CD14-positive monocyte (primary cell): ENCODE measurements at regions not wholly inside any gene's neighbourhood (a gene's known extent, or its start where the extent isn't known, plus 50 kb on each side); places are given as distances from the start of the nearest gene placed in this dataset.

ENCODE experiments used
- DNase-seq, 3 donors: peaks; one replicate each; pipeline ENCODE4 v3.0.0-alpha.2; 2011 to 2022
- H2AFZ ChIP-seq: 2 replicates; pipeline ENCODE4 v1.6.0; 2012; ENCODE audit warnings: mild to moderate bottlenecking, low read depth, low read length, inconsistent platforms; ENCODE audit not compliant: insufficient read depth, poor library complexity, severe bottlenecking
- H3K27ac ChIP-seq, 2 donors: 1 replicate in 1 of 2; 2 replicates in 1 of 2; pipeline ENCODE4 v1.5.1; 2012 to 2013; ENCODE audit warnings: low read length in 2 of 2, control low read depth in 1 of 2, inconsistent platforms in 1 of 2, low read depth in 1 of 2, mild to moderate bottlenecking in 1 of 2
- H3K27me3 ChIP-seq, 2 donors: one replicate each; pipeline versions ENCODE4 v1.6.0 to v1.6.1; 2011 to 2013; ENCODE audit warnings: low read length in 2 of 2; ENCODE audit not compliant: control insufficient read depth in 2 of 2, insufficient read depth in 2 of 2
- H3K36me3 ChIP-seq, 2 donors: replicated peaks in 1 of 2; 1 replicate in 1 of 2; 2 replicates in 1 of 2; pipeline versions ENCODE4 v1.5.1 to v1.6.1; 2012 to 2013; ENCODE audit warnings: low read length in 2 of 2, control low read depth in 1 of 2, inconsistent platforms in 1 of 2, mild to moderate bottlenecking in 1 of 2; ENCODE audit not compliant: insufficient read depth in 2 of 2, control insufficient read depth in 1 of 2
- H3K4me1 ChIP-seq, 2 donors: 1 replicate in 1 of 2; 2 replicates in 1 of 2; pipeline versions ENCODE4 v1.5.1 to v1.6.1; 2012 to 2013; ENCODE audit warnings: low read length in 2 of 2, control low read depth in 1 of 2, inconsistent platforms in 1 of 2, mild to moderate bottlenecking in 1 of 2, moderate library complexity in 1 of 2; ENCODE audit not compliant: insufficient read depth in 2 of 2, control insufficient read depth in 1 of 2
- H3K4me2 ChIP-seq: replicated peaks from 2 replicates; pipeline ENCODE3; 2012; ENCODE audit warnings: low read length, moderate library complexity, mild to moderate bottlenecking; ENCODE audit not compliant: poor library complexity, severe bottlenecking; ENCODE audit errors: extremely low read depth
- H3K4me3 ChIP-seq, 3 experiments: fragments of 200-600 bp in 1 of 3; sonication (generic) in 1 of 3; replicated peaks in 1 of 3; 1 replicate in 2 of 3; 2 replicates in 1 of 3; pipeline ENCODE4 v1.5.1; 2011 to 2013; ENCODE audit warnings: low read length in 3 of 3, mild to moderate bottlenecking in 3 of 3, control low read depth in 2 of 3, low read depth in 2 of 3, inconsistent platforms in 1 of 3, moderate library complexity in 1 of 3
- H3K79me2 ChIP-seq: 2 replicates; pipeline ENCODE4 v1.6.0; 2012; ENCODE audit warnings: mild to moderate bottlenecking, control low read depth, inconsistent platforms, low read length, moderate library complexity; ENCODE audit not compliant: insufficient read depth
- H3K9ac ChIP-seq: 2 replicates; pipeline ENCODE4 v1.6.0; 2017; ENCODE audit warnings: low read length, mild to moderate bottlenecking; ENCODE audit not compliant: insufficient read depth, poor library complexity, severe bottlenecking
- H3K9me3 ChIP-seq, 2 donors: replicated peaks in 1 of 2; 1 replicate in 1 of 2; 2 replicates in 1 of 2; pipeline versions ENCODE4 v1.5.1 to v1.6.1; 2012 to 2013; ENCODE audit warnings: low read length in 2 of 2, control low read depth in 1 of 2; ENCODE audit not compliant: control insufficient read depth in 1 of 2, insufficient read depth in 1 of 2
- H4K20me1 ChIP-seq: 2 replicates; pipeline ENCODE4 v1.6.0; 2012; ENCODE audit warnings: mild to moderate bottlenecking, low read length, control low read depth, moderate library complexity; ENCODE audit not compliant: insufficient read depth
- H3K27ac Mint-ChIP-seq, 7 donors: one replicate each; pipeline ENCODE4 v1.8.0; 2020; ENCODE audit warnings: mild to moderate bottlenecking in 7 of 7, mixed read lengths in 7 of 7, moderate library complexity in 6 of 7, inconsistent platforms in 2 of 7
- H3K27me3 Mint-ChIP-seq, 3 donors: one replicate each; pipeline ENCODE4 v1.8.0; 2021 to 2022; ENCODE audit warnings: low read depth in 3 of 3, mild to moderate bottlenecking in 3 of 3, mixed read lengths in 3 of 3, moderate library complexity in 3 of 3, inconsistent platforms in 1 of 3
- H3K36me3 Mint-ChIP-seq, 2 donors: one replicate each; pipeline ENCODE4 v1.8.0; 2020; ENCODE audit warnings: mixed read lengths in 2 of 2, inconsistent platforms in 1 of 2, mild to moderate bottlenecking in 1 of 2
- H3K4me1 Mint-ChIP-seq: one replicate; pipeline ENCODE4 v1.8.0; 2020; ENCODE audit warnings: mild to moderate bottlenecking, mixed read lengths
- H3K4me3 Mint-ChIP-seq, 2 donors: one replicate each; pipeline ENCODE4 v1.8.0; 2020; ENCODE audit warnings: mild to moderate bottlenecking in 2 of 2, mixed read lengths in 2 of 2, moderate library complexity in 1 of 2
- H3K9me3 Mint-ChIP-seq, 7 donors: one replicate each; pipeline ENCODE4 v1.8.0; 2020 to 2022; ENCODE audit warnings: mixed read lengths in 7 of 7, mild to moderate bottlenecking in 6 of 7, moderate library complexity in 6 of 7, inconsistent platforms in 2 of 7
- CTCF ChIP-seq: fragments of 200-600 bp; IDR thresholded peaks from one replicate; pipeline ENCODE4 v1.8.0; 2022; ENCODE audit warnings: antibody characterized with exemption, mild to moderate bottlenecking
- WGBS: methylation state at CpG from one replicate; pipeline ENCODE4 v1.1.5; 2013; ENCODE audit warnings: missing lambda C conversion rate; ENCODE audit not compliant: insufficient coverage; 5-methylcytosine and 5-hydroxymethylcytosine counted together
- intact Hi-C, 2 donors: fragments of 100-400 bp; cut with micrococcal nuclease; formaldehyde crosslinking; loops; one replicate each; pipeline versions ENCODE4 v1.15.0 to v1.15.1; 2023

DNA sequence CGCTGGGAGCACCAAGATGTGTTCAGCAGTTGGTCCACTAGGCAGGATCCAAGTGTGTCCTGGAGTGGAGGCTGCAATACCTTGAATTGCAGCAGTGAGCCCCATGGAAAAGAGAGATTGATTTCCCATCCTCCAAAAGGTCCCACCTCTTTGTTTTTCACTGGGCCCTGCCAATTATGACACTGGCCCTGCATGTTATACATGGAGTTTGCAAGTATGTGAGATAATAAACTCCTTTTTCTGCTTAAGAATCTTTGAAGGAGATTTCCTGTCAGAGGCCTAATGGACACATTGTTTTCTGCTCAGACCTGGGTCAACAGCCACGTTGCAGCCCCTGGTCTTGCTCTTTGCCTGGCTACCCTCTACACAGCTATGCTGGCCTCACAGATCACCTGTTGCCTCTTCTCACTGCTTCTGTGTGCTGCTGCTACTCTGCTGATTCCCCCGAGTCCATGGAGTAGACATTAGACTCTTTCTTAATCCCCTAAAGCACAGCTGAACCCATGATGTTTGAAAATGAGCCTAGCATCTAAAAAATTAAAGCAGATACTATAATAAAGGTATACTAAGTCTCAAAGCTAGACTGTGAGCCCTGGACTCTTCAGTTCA, 341.9 kb upstream of the CDH11 start:
- Mint-ChIP-seq H3K36me3 (no peaks in the 10 kb centered on the region), H3K4me3 (no peak overlapping the region), H3K27ac (no peak overlapping the region), H3K4me1 (no peaks in the 10 kb centered on the region), H3K9me3 (peaks cover 0 to 4% (median 0%) of the 10 kb centered on the region in 7 donors), H3K27me3 (peaks cover 0 to 1% (median 0%) of the 10 kb centered on the region in 3 donors)
- Histone ChIP-seq H2AFZ (no peak overlapping the region), H3K36me3 (no peaks in the 10 kb centered on the region), H3K9me3 (peaks cover 0 to 3% of the 10 kb centered on the region in 2 donors), H3K4me1 (no peaks in the 10 kb centered on the region), H4K20me1 (no peaks in the 10 kb centered on the region), H3K27ac (no peak overlapping the region), H3K4me2 (no peak overlapping the region), H3K27me3 (no peaks in the 10 kb centered on the region), H3K79me2 (no peaks in the 10 kb centered on the region), H3K4me3 (no peak overlapping the region), H3K9ac (no peak overlapping the region)
- TF ChIP-seq CTCF: no peak
- 68% methylated on average over 2 of the region's 3 CpGs for WGBS
- intact Hi-C loops: no loop called here
- no peak for DNase-seq

GRCh38 chr16:65457084-65457483, 335.2 kb upstream of the CDH11 start:
- Mint-ChIP-seq H3K27me3 (peaks cover 0 to 2% (median 2%) of the 10 kb centered on the region in 3 donors), H3K27ac (no peak overlapping the region), H3K4me1 (no peaks in the 10 kb centered on the region), H3K4me3 (no peak overlapping the region), H3K9me3 (peaks cover 0 to 4% (median 2%) of the 10 kb centered on the region in 7 donors), H3K36me3 (no peaks in the 10 kb centered on the region)
- H3K79me2 ChIP-seq: no peaks in the 10 kb centered on the region
- no peaks in the 10 kb centered on the region for H3K9me3 ChIP-seq
- H3K36me3 ChIP-seq: no peaks in the 10 kb centered on the region
- H3K27ac ChIP-seq: no peak overlapping the region
- H3K27me3 ChIP-seq: no peaks in the 10 kb centered on the region
- no peak overlapping the region for H2AFZ ChIP-seq
- H4K20me1 ChIP-seq: no peaks in the 10 kb centered on the region
- TF ChIP-seq CTCF: no peak
- 100% methylated on average over 1 of the region's 2 CpGs for WGBS
- H3K9ac ChIP-seq: no peak overlapping the region
- H3K4me1 ChIP-seq: no peaks in the 10 kb centered on the region
- no peak overlapping the region for H3K4me2 ChIP-seq
- no peak for DNase-seq
- H3K4me3 ChIP-seq: no peak overlapping the region
- intact Hi-C loops: no loop called here
